GM18517 (cell line): ENCODE measurements at regions not wholly inside any gene's neighbourhood (a gene's known extent, or its start where the extent isn't known, plus 50 kb on each side); places are given as distances from the start of the nearest gene placed in this dataset.

Experiments used
- ATAC-seq: cut with Tn5 transposase; IDR thresholded peaks from one replicate; pipeline ENCODE4 v1.9.1; 2021; ENCODE audit warnings: mild to moderate bottlenecking, moderate library complexity; ENCODE audit not compliant: unreplicated experiment

- no peak for ATAC-seq
Observed at GRCh38 chrX:10047133-10047532, 80.0 kb downstream of the CLDN34 start.

- ATAC-seq, result no peak
Observed at GRCh38 chrX:10047631-10048030, 80.5 kb downstream of the CLDN34 start.

GRCh38 chrX:10048076-10048475, 80.9 kb downstream of the CLDN34 start:
- no peak for ATAC-seq

GRCh38 chrX:10048707-10049106, 81.5 kb downstream of the CLDN34 start:
- ATAC-seq, result no peak

GRCh38 chrX:10049236-10049635, 82.1 kb downstream of the CLDN34 start:
- ATAC-seq, result no peak

- no peak for ATAC-seq
Observed at GRCh38 chrX:10050481-10050880, 83.3 kb downstream of the CLDN34 start.

- ATAC-seq, result no peak
Observed at GRCh38 chrX:10051866-10052480, 84.8 kb downstream of the CLDN34 start.

- ATAC-seq, result no peak
Observed at GRCh38 chrX:10052906-10053625, 85.9 kb downstream of the CLDN34 start.

- ATAC-seq, result no peak
Observed at GRCh38 chrX:10054396-10054795, 87.2 kb downstream of the CLDN34 start.

- no peak for ATAC-seq
Observed at GRCh38 chrX:10055430-10055829, 88.3 kb downstream of the CLDN34 start.

GRCh38 chrX:10062352-10062751, 94.4 kb upstream of the CLCN4 start:
- ATAC-seq, result peak; percentile 84

GRCh38 chrX:10062980-10063379, 93.8 kb upstream of the CLCN4 start:
- ATAC-seq, result no peak

GRCh38 chrX:10064736-10065135, 92.0 kb upstream of the CLCN4 start:
- no peak for ATAC-seq

GRCh38 chrX:10070714-10071436, 85.9 kb upstream of the CLCN4 start:
- no peak for ATAC-seq

GRCh38 chrX:10071451-10072144, 85.2 kb upstream of the CLCN4 start:
- ATAC-seq, result no peak

- no peak for ATAC-seq
Observed at GRCh38 chrX:10072786-10073568, 83.8 kb upstream of the CLCN4 start.

GRCh38 chrX:10073671-10074070, 83.1 kb upstream of the CLCN4 start:
- ATAC-seq, result no peak

- no peak for ATAC-seq
Observed at GRCh38 chrX:10074241-10074941, 82.4 kb upstream of the CLCN4 start.

GRCh38 chrX:10076765-10077164, 80.0 kb upstream of the CLCN4 start:
- no peak for ATAC-seq
